ENCODE measurements at regions not wholly inside any gene's neighbourhood (a gene's known extent, or its start where the extent isn't known, plus 50 kb on each side); places are given as distances from the start of the nearest gene placed in this dataset.
A peak's percentile ranks its signal among the peaks of the same experiment; 100 is the strongest.

DNA sequence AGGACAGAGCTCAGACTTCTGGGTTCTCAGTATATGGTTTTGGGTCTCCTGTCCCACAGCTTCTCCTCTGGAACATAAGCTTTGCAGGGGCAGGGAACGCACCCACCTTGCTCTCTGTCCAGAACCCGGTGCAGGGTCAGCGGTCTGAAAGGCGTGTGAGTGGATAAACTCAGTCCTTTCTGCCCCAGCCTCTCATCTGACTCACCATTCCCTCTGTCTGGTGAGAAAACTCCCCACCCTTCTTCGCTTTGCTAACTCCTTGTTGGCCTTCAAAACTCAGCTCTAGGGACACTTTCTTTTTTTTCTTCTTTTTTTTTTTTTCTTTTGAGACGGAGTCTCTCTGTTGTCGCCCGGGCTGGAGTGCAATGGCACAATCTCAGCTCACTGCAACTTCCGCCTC, 68.9 kb upstream of the NUP50 start:
- no peak for DNase-seq

DNA sequence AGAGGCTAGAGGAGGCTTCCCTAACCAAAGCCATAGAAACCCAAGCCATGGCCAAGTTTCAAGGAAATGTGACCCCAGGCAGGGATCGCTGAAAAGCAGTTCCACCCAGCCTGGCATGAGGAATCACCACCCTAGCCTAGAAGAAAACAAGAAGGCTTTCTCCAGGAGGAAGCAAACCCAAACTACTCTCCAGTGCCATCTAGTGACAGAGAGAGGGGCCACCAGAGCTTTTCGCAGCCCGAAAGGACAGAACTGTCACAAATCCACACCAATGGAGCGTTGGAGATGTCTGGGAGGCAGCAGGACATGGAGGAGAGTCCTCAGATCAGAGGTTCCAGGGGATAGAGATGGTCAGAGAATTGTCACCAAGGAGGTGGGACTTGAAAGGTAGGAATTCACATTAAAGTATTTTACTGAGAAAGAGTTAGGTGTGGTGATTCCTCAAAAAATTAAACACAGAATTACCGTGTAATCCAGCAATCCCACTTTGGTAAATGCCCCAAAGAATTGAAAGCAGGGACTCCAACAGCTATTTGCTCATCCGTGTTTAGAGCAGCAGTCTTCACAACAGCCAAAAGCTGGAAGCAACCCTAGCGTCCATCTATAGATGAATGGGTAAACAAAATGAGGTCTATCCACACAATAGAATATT, 67.3 kb upstream of the NUP50 start:
- peak in 39 of 51 donors; percentile 2 to 71 (median 34) for DNase-seq

GRCh38 chr22:45097061-45097460, 66.7 kb upstream of the NUP50 start:
- DNase-seq = no peak

- DNase-seq = no peak
These were observed 65.7 kb upstream of the NUP50 start for GRCh38 chr22:45098056-45098455.

GRCh38 chr22:45099961-45100360, 63.8 kb upstream of the NUP50 start:
- no peak for DNase-seq

- peak in 24 of 51 donors; percentile 3 to 59 (median 21) for DNase-seq
These were observed 62.1 kb upstream of the NUP50 start for GRCh38 chr22:45101515-45102227.

- no peak for DNase-seq
These were observed 60.8 kb upstream of the NUP50 start for GRCh38 chr22:45102896-45103420.

GRCh38 chr22:45103756-45104155, 60.0 kb upstream of the NUP50 start:
- no peak for DNase-seq

- DNase-seq = no peak
These were observed 59.4 kb upstream of the NUP50 start for GRCh38 chr22:45104313-45104712.

- no peak for DNase-seq
These were observed 58.4 kb upstream of the NUP50 start for GRCh38 chr22:45105281-45105702.

GRCh38 chr22:45107671-45108070, 56.1 kb upstream of the NUP50 start:
- DNase-seq = no peak

DNA sequence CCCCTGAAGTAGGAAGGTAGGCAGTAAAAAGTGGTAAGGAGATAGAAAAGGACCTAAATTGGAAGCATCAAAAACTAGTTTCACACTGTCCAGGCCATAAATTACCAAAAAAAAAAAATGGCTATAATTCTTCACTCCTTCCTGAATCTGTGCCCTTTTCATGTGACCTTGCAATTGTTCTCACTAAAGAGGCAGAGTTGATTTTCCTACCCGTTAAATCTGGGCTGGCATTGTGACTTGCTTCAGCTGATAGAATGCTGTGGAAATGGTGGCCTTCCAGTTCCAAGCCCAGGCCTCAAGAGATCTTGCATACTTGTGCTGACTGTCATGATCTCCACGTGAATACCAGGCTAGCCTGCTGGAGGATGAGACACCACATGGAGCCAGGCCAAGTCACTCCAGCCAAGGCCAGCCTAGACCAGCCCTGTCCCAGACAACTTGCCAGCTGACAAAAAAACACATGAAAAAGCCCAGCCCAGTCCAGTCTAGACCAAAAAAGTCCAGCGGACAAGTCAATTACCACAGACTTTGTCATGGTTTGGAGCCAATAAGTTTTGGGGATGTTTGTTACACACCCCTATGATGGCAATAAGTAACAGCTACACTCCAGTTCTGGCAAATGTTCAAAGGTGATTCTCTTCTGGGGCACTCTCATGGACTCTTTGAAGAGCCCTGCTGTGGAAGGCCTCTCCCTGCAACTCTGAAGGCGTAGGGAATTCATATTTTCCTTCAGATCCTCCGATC, 51.4 kb upstream of the NUP50 start:
- DNase-seq = no peak

Data from hypothalamus (tissue), 51 donors.